ENCODE measurements at regions not wholly inside any gene's neighbourhood (a gene's known extent, or its start where the extent isn't known, plus 50 kb on each side); places are given as distances from the start of the nearest gene placed in this dataset.

DNA sequence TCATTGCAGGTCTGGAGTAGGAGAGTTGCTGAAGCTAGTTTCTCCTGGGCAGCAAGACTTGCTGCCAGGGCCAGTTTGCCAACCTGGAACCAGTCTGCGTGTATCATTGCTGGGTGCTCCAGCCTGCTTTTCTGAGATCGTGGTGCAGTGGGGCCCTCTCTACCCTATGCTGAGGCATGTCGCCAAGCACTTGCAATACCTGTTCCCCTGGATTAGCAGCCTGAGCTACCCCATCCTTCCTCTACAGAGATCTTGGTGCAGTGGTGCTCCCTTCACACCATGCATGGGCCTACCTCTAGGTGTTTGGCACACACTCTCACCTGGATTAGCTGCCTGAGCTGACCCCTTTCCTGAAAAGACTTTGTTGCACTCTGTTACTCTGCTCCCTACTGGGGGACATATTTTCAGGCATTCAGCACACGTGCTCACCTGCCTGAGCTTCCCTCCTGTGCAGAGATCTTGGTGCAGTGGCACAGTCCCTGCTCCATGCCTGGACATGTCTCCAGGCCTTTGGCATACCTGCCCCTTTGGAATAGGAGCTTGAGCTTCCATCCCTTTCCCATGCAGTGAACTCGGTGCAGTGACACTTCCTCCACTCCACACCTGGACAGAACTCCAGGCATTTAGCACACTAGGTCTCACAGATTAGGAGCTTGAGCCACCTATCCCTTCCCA, 133.7 kb upstream of the CXCL13 start:
- CTCF ChIA-PET = interaction anchor here (1.6 kb wide), 1 partner anchor 232 kb away, joined by 3 read pairs; no protein-coding TSS in a partner anchor
- POLR2A ChIA-PET = no interaction called here
- no peak for DNase-seq (ENCODE audit: low read depth, low spot score)
- Histone ChIP-seq H3K36me3 (ENCODE audit: control insufficient read depth in 2 of 2, extremely low read depth in 1 of 2, insufficient read depth in 2 of 2, low read length in 2 of 2) (no peaks in the 10 kb centered on the region), H3K4me1 (ENCODE audit: control insufficient read depth, extremely low read depth, insufficient read depth, low read length) (no peaks in the 10 kb centered on the region), H3K4me3 (replicated peaks in 1 of 3; ENCODE audit: insufficient read depth in 1 of 3, low read depth in 1 of 3, low read length in 3 of 3) (no peak overlapping the region), H3K27me3 (ENCODE audit: control insufficient read depth in 2 of 2, insufficient read depth in 2 of 2, low read length in 2 of 2) (no peaks in the 10 kb centered on the region), H3K27ac (ENCODE audit: insufficient read depth, low read depth, low read length) (no peak overlapping the region), H2AFZ (ENCODE audit: low read depth, low read length) (no peak overlapping the region), H4K20me1 (replicated peaks; ENCODE audit: control insufficient read depth, extremely low read depth, insufficient read depth, low read length) (no peaks in the 10 kb centered on the region), H3K9ac (replicated peaks; ENCODE audit: extremely low read depth, insufficient read depth, low read length) (no peak overlapping the region), H3K4me2 (ENCODE audit: insufficient read depth, low read length) (no peak overlapping the region), H3K9me1 (replicated peaks; ENCODE audit: control insufficient read depth, extremely low read depth, insufficient read depth, low read length) (no peaks in the 10 kb centered on the region), H3K9me3 (replicated peaks; ENCODE audit: control insufficient read depth, insufficient read depth, low read length) (no peaks in the 10 kb centered on the region), H3K79me2 (ENCODE audit: control insufficient read depth, insufficient read depth, low read length) (no peaks in the 10 kb centered on the region)
- TF ChIP-seq GATA2 (IDR thresholded peaks at IDR 0.05; ENCODE audit: insufficient read depth, insufficient read length, low read depth, low read length) = no peak
- TF ChIP-seq JUN (IDR thresholded peaks at IDR 0.05; ENCODE audit: borderline replicate concordance, insufficient read depth, insufficient read length, low read depth) = no peak
- no peak for TF ChIP-seq MYC (IDR thresholded peaks at IDR 0.05; ENCODE audit: low read depth, low read length)
- TF ChIP-seq FOS (IDR thresholded peaks at IDR 0.05; ENCODE audit: borderline replicate concordance, insufficient read depth, low read length) = no peak
- TF ChIP-seq, protein P1, sequence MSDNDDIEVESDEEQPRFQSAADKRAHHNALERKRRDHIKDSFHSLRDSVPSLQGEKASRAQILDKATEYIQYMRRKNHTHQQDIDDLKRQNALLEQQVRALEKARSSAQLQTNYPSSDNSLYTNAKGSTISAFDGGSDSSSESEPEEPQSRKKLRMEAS (IDR thresholded peaks at IDR 0.05; ENCODE audit: insufficient read depth, insufficient read length) = no peak
- TF ChIP-seq EZH2 (IDR thresholded peaks at IDR 0.05; ENCODE audit: borderline replicate concordance, low read depth, low read length, severe bottlenecking) = no peak
- TF ChIP-seq POLR2AphosphoS5 (IDR thresholded peaks at IDR 0.05; ENCODE audit: insufficient read depth, low read depth, low read length) = no peak
- TF ChIP-seq, protein P2, sequence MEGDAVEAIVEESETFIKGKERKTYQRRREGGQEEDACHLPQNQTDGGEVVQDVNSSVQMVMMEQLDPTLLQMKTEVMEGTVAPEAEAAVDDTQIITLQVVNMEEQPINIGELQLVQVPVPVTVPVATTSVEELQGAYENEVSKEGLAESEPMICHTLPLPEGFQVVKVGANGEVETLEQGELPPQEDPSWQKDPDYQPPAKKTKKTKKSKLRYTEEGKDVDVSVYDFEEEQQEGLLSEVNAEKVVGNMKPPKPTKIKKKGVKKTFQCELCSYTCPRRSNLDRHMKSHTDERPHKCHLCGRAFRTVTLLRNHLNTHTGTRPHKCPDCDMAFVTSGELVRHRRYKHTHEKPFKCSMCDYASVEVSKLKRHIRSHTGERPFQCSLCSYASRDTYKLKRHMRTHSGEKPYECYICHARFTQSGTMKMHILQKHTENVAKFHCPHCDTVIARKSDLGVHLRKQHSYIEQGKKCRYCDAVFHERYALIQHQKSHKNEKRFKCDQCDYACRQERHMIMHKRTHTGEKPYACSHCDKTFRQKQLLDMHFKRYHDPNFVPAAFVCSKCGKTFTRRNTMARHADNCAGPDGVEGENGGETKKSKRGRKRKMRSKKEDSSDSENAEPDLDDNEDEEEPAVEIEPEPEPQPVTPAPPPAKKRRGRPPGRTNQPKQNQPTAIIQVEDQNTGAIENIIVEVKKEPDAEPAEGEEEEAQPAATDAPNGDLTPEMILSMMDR (IDR thresholded peaks at IDR 0.05; ENCODE audit: extremely low read depth in 1 of 2, insufficient read depth in 1 of 2, low read depth in 1 of 2, low read length in 2 of 2) = no peak
- no peak for TF ChIP-seq POLR2A (IDR thresholded peaks at IDR 0.05; ENCODE audit: low read depth, low read length)
- dilution Hi-C loops (cut with MboI; ENCODE audit: extremely low pct_ligation_motif_present, low sequenced_read_pairs) = no loop called here
- BruUV-seq (replicated peaks) = no TSS peak
- intact Hi-C loops (cut with micrococcal nuclease) = no loop called here
- FAIRE-seq = no peak

Measured in endothelial cell of umbilical vein (primary cell).